Neural progenitor cell (in vitro differentiated cells): ENCODE measurements at regions not wholly inside any gene's neighbourhood (a gene's known extent, or its start where the extent isn't known, plus 50 kb on each side); places are given as distances from the start of the nearest gene placed in this dataset.

Experiments
- CTCF ChIP-seq: fragments of 200-600 bp; sonication (generic); IDR thresholded peaks from 2 replicates; pipeline ENCODE4 v1.5.1; 2017; ENCODE audit warnings: antibody characterized with exemption, mild to moderate bottlenecking
- EZH2 ChIP-seq: fragments of 200-600 bp; sonication (generic); IDR thresholded peaks from 2 replicates; pipeline ENCODE4 v1.6.1; 2017; ENCODE audit warnings: antibody characterized with exemption, mild to moderate bottlenecking, moderate library complexity
- EZH2phosphoT487 ChIP-seq: fragments of 200-600 bp; sonication (generic); IDR thresholded peaks from 2 replicates; pipeline ENCODE4 v1.6.1; 2017; ENCODE audit warnings: antibody characterized with exemption

- TF ChIP-seq CTCF (no peak), EZH2 (no peak), EZH2phosphoT487 (no peak)
Observed at GRCh38 chr13:73954808-73955207, 179.4 kb downstream of the KLF12 start.
